ENCODE measurements at regions not wholly inside any gene's neighbourhood (a gene's known extent, or its start where the extent isn't known, plus 50 kb on each side); places are given as distances from the start of the nearest gene placed in this dataset.
"Not testable (repeated sequence)": the region's sequence is repeated elsewhere in the genome, so short reads cannot be mapped to it uniquely, and the experiment has no call there.

- not testable (repeated sequence) for TF ChIP-seq CTCF, POLR2A (IDR thresholded peaks at IDR 0.05)
Observed at GRCh38 chr15:72843340-72843739, 59.8 kb upstream of the ADPGK start.

All from breast epithelium (tissue), 3 donors.